ENCODE measurements at regions not wholly inside any gene's neighbourhood (a gene's known extent, or its start where the extent isn't known, plus 50 kb on each side); places are given as distances from the start of the nearest gene placed in this dataset.

DNA sequence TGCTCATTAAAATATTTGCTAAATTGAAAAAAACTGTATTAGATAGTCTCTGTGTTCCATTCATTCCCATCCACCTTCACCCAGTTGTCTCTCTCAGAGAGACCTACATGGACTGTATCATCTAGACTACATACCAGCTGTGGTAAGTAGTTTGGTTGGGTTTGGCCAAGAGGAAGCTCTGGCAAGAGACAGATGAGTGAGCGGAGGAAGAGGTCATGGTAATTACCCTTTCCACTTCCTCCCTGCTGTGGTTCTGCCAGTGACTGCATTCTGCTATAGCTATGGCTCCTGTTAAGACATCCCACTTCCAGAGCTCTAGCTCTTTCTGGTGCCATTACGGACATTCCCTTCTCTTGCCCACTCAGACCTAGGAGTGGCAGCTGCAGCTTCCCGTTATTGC, 239.0 kb upstream of the MID1 start:
- TF ChIP-seq, protein P1, sequence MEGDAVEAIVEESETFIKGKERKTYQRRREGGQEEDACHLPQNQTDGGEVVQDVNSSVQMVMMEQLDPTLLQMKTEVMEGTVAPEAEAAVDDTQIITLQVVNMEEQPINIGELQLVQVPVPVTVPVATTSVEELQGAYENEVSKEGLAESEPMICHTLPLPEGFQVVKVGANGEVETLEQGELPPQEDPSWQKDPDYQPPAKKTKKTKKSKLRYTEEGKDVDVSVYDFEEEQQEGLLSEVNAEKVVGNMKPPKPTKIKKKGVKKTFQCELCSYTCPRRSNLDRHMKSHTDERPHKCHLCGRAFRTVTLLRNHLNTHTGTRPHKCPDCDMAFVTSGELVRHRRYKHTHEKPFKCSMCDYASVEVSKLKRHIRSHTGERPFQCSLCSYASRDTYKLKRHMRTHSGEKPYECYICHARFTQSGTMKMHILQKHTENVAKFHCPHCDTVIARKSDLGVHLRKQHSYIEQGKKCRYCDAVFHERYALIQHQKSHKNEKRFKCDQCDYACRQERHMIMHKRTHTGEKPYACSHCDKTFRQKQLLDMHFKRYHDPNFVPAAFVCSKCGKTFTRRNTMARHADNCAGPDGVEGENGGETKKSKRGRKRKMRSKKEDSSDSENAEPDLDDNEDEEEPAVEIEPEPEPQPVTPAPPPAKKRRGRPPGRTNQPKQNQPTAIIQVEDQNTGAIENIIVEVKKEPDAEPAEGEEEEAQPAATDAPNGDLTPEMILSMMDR (IDR thresholded peaks at IDR 0.05): no peak
- TF ChIP-seq EP300 (IDR thresholded peaks at IDR 0.05): no peak
